ENCODE measurements at regions not wholly inside any gene's neighbourhood (a gene's known extent, or its start where the extent isn't known, plus 50 kb on each side); places are given as distances from the start of the nearest gene placed in this dataset.

- TF ChIP-seq CTCF (IDR thresholded peaks at IDR 0.05; ENCODE audit: extremely low read depth in 1 of 2, insufficient read depth in 1 of 2, low read depth in 1 of 2, low read length in 2 of 2) (no peak), POLR2AphosphoS5 (IDR thresholded peaks at IDR 0.05; ENCODE audit: insufficient read depth, low read depth, low read length) (no peak), MAX (IDR thresholded peaks at IDR 0.05; ENCODE audit: insufficient read depth, insufficient read length) (no peak), EZH2 (IDR thresholded peaks at IDR 0.05; ENCODE audit: borderline replicate concordance, low read depth, low read length, severe bottlenecking) (no peak), FOS (IDR thresholded peaks at IDR 0.05; ENCODE audit: borderline replicate concordance, insufficient read depth, low read length) (no peak)
These were observed 129.2 kb upstream of the FAM3C start for GRCh38 chr7:121525155-121525819.
